ENCODE measurements at regions not wholly inside any gene's neighbourhood (a gene's known extent, or its start where the extent isn't known, plus 50 kb on each side); places are given as distances from the start of the nearest gene placed in this dataset.

- Histone ChIP-seq H3K9me3 (ENCODE audit: control insufficient read depth in 2 of 2, low read length in 2 of 2) (no peaks in the 10 kb centered on the region), H3K36me3 (ENCODE audit: control insufficient read depth, insufficient read depth, low read length) (no peaks in the 10 kb centered on the region), H3K27ac (ENCODE audit: insufficient read depth, low read length, poor library complexity, severe bottlenecking) (no peak overlapping the region), H3K4me3 (ENCODE audit: low read depth, low read length) (no peak overlapping the region), H3K4me1 (ENCODE audit: control insufficient read depth, insufficient read depth, low read length, poor library complexity, severe bottlenecking) (no peaks in the 10 kb centered on the region), H3K27me3 (ENCODE audit: control insufficient read depth, insufficient read depth, low read length) (no peaks in the 10 kb centered on the region)
- no peak overlapping the region for H3K4me3 Mint-ChIP-seq
- no peaks in the 10 kb centered on the region for H3K36me3 Mint-ChIP-seq
- peaks cover 0 to 6% (median 0%) of the 10 kb centered on the region in 7 donors for H3K9me3 Mint-ChIP-seq
- no peak overlapping the region for H3K27ac Mint-ChIP-seq
- H3K27me3 Mint-ChIP-seq = no peaks in the 10 kb centered on the region
- H3K4me1 Mint-ChIP-seq = peaks cover 0 to 11% (median 4%) of the 10 kb centered on the region in 4 donors
- DNase-seq (no peak), ATAC-seq (ENCODE audit: low read depth in 2 of 2) (no peak)
Observed at GRCh38 chr12:88303335-88303734, 161.2 kb downstream of the TMTC3 start.

GRCh38 chr12:88305254-88305890 lies 163.3 kb downstream of the TMTC3 start:
- H3K36me3 Mint-ChIP-seq = no peaks in the 10 kb centered on the region
- no peak overlapping the region for H3K4me3 Mint-ChIP-seq
- no peaks in the 10 kb centered on the region for H3K27me3 ChIP-seq (ENCODE audit: control insufficient read depth, insufficient read depth, low read length)
- H3K9me3 ChIP-seq (ENCODE audit: control insufficient read depth in 2 of 2, low read length in 2 of 2) = no peaks in the 10 kb centered on the region
- DNase-seq (no peak), ATAC-seq (ENCODE audit: low read depth in 2 of 2) (no peak)
- H3K4me1 ChIP-seq (ENCODE audit: control insufficient read depth, insufficient read depth, low read length, poor library complexity, severe bottlenecking) = no peaks in the 10 kb centered on the region
- no peak overlapping the region for H3K27ac ChIP-seq (ENCODE audit: insufficient read depth, low read length, poor library complexity, severe bottlenecking)
- H3K27me3 Mint-ChIP-seq = no peaks in the 10 kb centered on the region
- H3K36me3 ChIP-seq (ENCODE audit: control insufficient read depth, insufficient read depth, low read length) = no peaks in the 10 kb centered on the region
- H3K4me3 ChIP-seq (ENCODE audit: low read depth, low read length) = no peak overlapping the region
- H3K27ac Mint-ChIP-seq = no peak overlapping the region
- peaks cover 0 to 4% (median 0%) of the 10 kb centered on the region in 7 donors for H3K9me3 Mint-ChIP-seq
- H3K4me1 Mint-ChIP-seq = peaks cover 0 to 6% (median 0%) of the 10 kb centered on the region in 4 donors

GRCh38 chr12:88306471-88307069 lies 164.5 kb downstream of the TMTC3 start:
- no peaks in the 10 kb centered on the region for H3K27me3 ChIP-seq (ENCODE audit: control insufficient read depth, insufficient read depth, low read length)
- no peaks in the 10 kb centered on the region for H3K9me3 ChIP-seq (ENCODE audit: control insufficient read depth in 2 of 2, low read length in 2 of 2)
- no peak overlapping the region for H3K27ac ChIP-seq (ENCODE audit: insufficient read depth, low read length, poor library complexity, severe bottlenecking)
- no peak overlapping the region for H3K4me3 ChIP-seq (ENCODE audit: low read depth, low read length)
- Mint-ChIP-seq H3K4me1 (peaks cover 0 to 6% (median 0%) of the 10 kb centered on the region in 4 donors), H3K27ac (no peak overlapping the region), H3K36me3 (no peaks in the 10 kb centered on the region), H3K27me3 (no peaks in the 10 kb centered on the region), H3K4me3 (no peak overlapping the region), H3K9me3 (peaks cover 0 to 4% (median 0%) of the 10 kb centered on the region in 7 donors)
- H3K36me3 ChIP-seq (ENCODE audit: control insufficient read depth, insufficient read depth, low read length) = no peaks in the 10 kb centered on the region
- no peak for DNase-seq
- no peak for ATAC-seq (ENCODE audit: low read depth in 2 of 2)
- H3K4me1 ChIP-seq (ENCODE audit: control insufficient read depth, insufficient read depth, low read length, poor library complexity, severe bottlenecking) = no peaks in the 10 kb centered on the region

- no peaks in the 10 kb centered on the region for H3K9me3 ChIP-seq (ENCODE audit: control insufficient read depth in 2 of 2, low read length in 2 of 2)
Observed at GRCh38 chr12:88307961-88308360, 165.9 kb downstream of the TMTC3 start.

GRCh38 chr12:88308825-88309224 lies 166.7 kb downstream of the TMTC3 start:
- H3K36me3 Mint-ChIP-seq = no peaks in the 10 kb centered on the region
- DNase-seq (no peak), ATAC-seq (ENCODE audit: low read depth in 2 of 2) (no peak)
- H3K9me3 Mint-ChIP-seq = peaks cover 0 to 4% (median 0%) of the 10 kb centered on the region in 7 donors
- peaks cover 4% of the 10 kb centered on the region for H3K27me3 Mint-ChIP-seq
- Histone ChIP-seq H3K27ac (ENCODE audit: insufficient read depth, low read length, poor library complexity, severe bottlenecking) (no peak overlapping the region), H3K36me3 (ENCODE audit: control insufficient read depth, insufficient read depth, low read length) (no peaks in the 10 kb centered on the region), H3K4me3 (ENCODE audit: low read depth, low read length) (no peak overlapping the region), H3K9me3 (ENCODE audit: control insufficient read depth in 2 of 2, low read length in 2 of 2) (no peaks in the 10 kb centered on the region), H3K4me1 (ENCODE audit: control insufficient read depth, insufficient read depth, low read length, poor library complexity, severe bottlenecking) (no peaks in the 10 kb centered on the region), H3K27me3 (ENCODE audit: control insufficient read depth, insufficient read depth, low read length) (no peaks in the 10 kb centered on the region)
- no peak overlapping the region for H3K4me3 Mint-ChIP-seq
- peaks cover 0 to 6% (median 0%) of the 10 kb centered on the region in 4 donors for H3K4me1 Mint-ChIP-seq
- no peak overlapping the region for H3K27ac Mint-ChIP-seq

More at GRCh38 chr12:88307961-88308360, 165.9 kb downstream of the TMTC3 start:
- H3K27me3 ChIP-seq (ENCODE audit: control insufficient read depth, insufficient read depth, low read length) = no peaks in the 10 kb centered on the region
- H3K9me3 Mint-ChIP-seq = peaks cover 0 to 4% (median 0%) of the 10 kb centered on the region in 7 donors
- no peaks in the 10 kb centered on the region for H3K36me3 ChIP-seq (ENCODE audit: control insufficient read depth, insufficient read depth, low read length)
- no peaks in the 10 kb centered on the region for H3K36me3 Mint-ChIP-seq
- no peak overlapping the region for H3K27ac Mint-ChIP-seq
- no peak for ATAC-seq (ENCODE audit: low read depth in 2 of 2)
- no peak overlapping the region for H3K27ac ChIP-seq (ENCODE audit: insufficient read depth, low read length, poor library complexity, severe bottlenecking)
- no peak overlapping the region for H3K4me3 Mint-ChIP-seq
- H3K27me3 Mint-ChIP-seq = peaks cover 3% of the 10 kb centered on the region
- no peaks in the 10 kb centered on the region for H3K4me1 ChIP-seq (ENCODE audit: control insufficient read depth, insufficient read depth, low read length, poor library complexity, severe bottlenecking)
- no peak overlapping the region for H3K4me3 ChIP-seq (ENCODE audit: low read depth, low read length)
- peaks cover 0 to 6% (median 0%) of the 10 kb centered on the region in 4 donors for H3K4me1 Mint-ChIP-seq
- no peak for DNase-seq

- H3K4me1 ChIP-seq (ENCODE audit: control insufficient read depth, insufficient read depth, low read length, poor library complexity, severe bottlenecking) = no peaks in the 10 kb centered on the region
- no peaks in the 10 kb centered on the region for H3K36me3 ChIP-seq (ENCODE audit: control insufficient read depth, insufficient read depth, low read length)
- peaks cover 0 to 4% (median 0%) of the 10 kb centered on the region in 7 donors for H3K9me3 Mint-ChIP-seq
- no peak overlapping the region for H3K4me3 ChIP-seq (ENCODE audit: low read depth, low read length)
- no peaks in the 10 kb centered on the region for H3K9me3 ChIP-seq (ENCODE audit: control insufficient read depth in 2 of 2, low read length in 2 of 2)
- no peak overlapping the region for H3K27ac ChIP-seq (ENCODE audit: insufficient read depth, low read length, poor library complexity, severe bottlenecking)
- no peaks in the 10 kb centered on the region for H3K36me3 Mint-ChIP-seq
- H3K4me3 Mint-ChIP-seq = no peak overlapping the region
- DNase-seq (no peak), ATAC-seq (ENCODE audit: low read depth in 2 of 2) (no peak)
- H3K27me3 Mint-ChIP-seq = peaks cover 4% of the 10 kb centered on the region
- peaks cover 0 to 6% (median 0%) of the 10 kb centered on the region in 4 donors for H3K4me1 Mint-ChIP-seq
- no peaks in the 10 kb centered on the region for H3K27me3 ChIP-seq (ENCODE audit: control insufficient read depth, insufficient read depth, low read length)
- no peak overlapping the region for H3K27ac Mint-ChIP-seq
Observed at GRCh38 chr12:88309546-88309945, 167.4 kb downstream of the TMTC3 start.

GRCh38 chr12:88310069-88310468 lies 168.0 kb downstream of the TMTC3 start:
- H3K36me3 ChIP-seq (ENCODE audit: control insufficient read depth, insufficient read depth, low read length) = no peaks in the 10 kb centered on the region
- DNase-seq (no peak), ATAC-seq (ENCODE audit: low read depth in 2 of 2) (no peak)
- no peaks in the 10 kb centered on the region for H3K4me1 ChIP-seq (ENCODE audit: control insufficient read depth, insufficient read depth, low read length, poor library complexity, severe bottlenecking)
- no peaks in the 10 kb centered on the region for H3K9me3 ChIP-seq (ENCODE audit: control insufficient read depth in 2 of 2, low read length in 2 of 2)
- H3K4me3 ChIP-seq (ENCODE audit: low read depth, low read length) = no peak overlapping the region
- no peak overlapping the region for H3K27ac ChIP-seq (ENCODE audit: insufficient read depth, low read length, poor library complexity, severe bottlenecking)
- Mint-ChIP-seq H3K27me3 (peaks cover 4% of the 10 kb centered on the region), H3K4me1 (peaks cover 0 to 6% (median 0%) of the 10 kb centered on the region in 4 donors), H3K9me3 (peaks cover 0 to 4% (median 0%) of the 10 kb centered on the region in 7 donors), H3K4me3 (no peak overlapping the region), H3K27ac (no peak overlapping the region), H3K36me3 (no peaks in the 10 kb centered on the region)
- no peaks in the 10 kb centered on the region for H3K27me3 ChIP-seq (ENCODE audit: control insufficient read depth, insufficient read depth, low read length)

- no peak overlapping the region for H3K4me3 Mint-ChIP-seq
Observed at GRCh38 chr12:88310666-88311065, 168.6 kb downstream of the TMTC3 start.

More at GRCh38 chr12:88310666-88311065, 168.6 kb downstream of the TMTC3 start:
- Histone ChIP-seq H3K4me1 (ENCODE audit: control insufficient read depth, insufficient read depth, low read length, poor library complexity, severe bottlenecking) (no peaks in the 10 kb centered on the region), H3K27me3 (ENCODE audit: control insufficient read depth, insufficient read depth, low read length) (no peaks in the 10 kb centered on the region), H3K36me3 (ENCODE audit: control insufficient read depth, insufficient read depth, low read length) (no peaks in the 10 kb centered on the region), H3K4me3 (ENCODE audit: low read depth, low read length) (no peak overlapping the region), H3K9me3 (ENCODE audit: control insufficient read depth in 2 of 2, low read length in 2 of 2) (no peaks in the 10 kb centered on the region), H3K27ac (ENCODE audit: insufficient read depth, low read length, poor library complexity, severe bottlenecking) (no peak overlapping the region)
- Mint-ChIP-seq H3K27me3 (peaks cover 4% of the 10 kb centered on the region), H3K4me1 (peaks cover 0 to 6% (median 0%) of the 10 kb centered on the region in 4 donors), H3K27ac (no peak overlapping the region), H3K36me3 (no peaks in the 10 kb centered on the region), H3K9me3 (peaks cover 0 to 2% (median 0%) of the 10 kb centered on the region in 7 donors)
- ATAC-seq (ENCODE audit: low read depth in 2 of 2) (no peak), DNase-seq (no peak)
